NCI-H748 (cell line): ENCODE measurements at regions not wholly inside any gene's neighbourhood (a gene's known extent, or its start where the extent isn't known, plus 50 kb on each side); places are given as distances from the start of the nearest gene placed in this dataset.
"Not testable (repeated sequence)": the region's sequence is repeated elsewhere in the genome, so short reads cannot be mapped to it uniquely, and the experiment has no call there.

Experiments
- DNase-seq: peaks from one replicate; lab custom pipeline; 2025; ENCODE audit not compliant: unreplicated experiment; lab: John Stamatoyannopoulos, UW

DNA sequence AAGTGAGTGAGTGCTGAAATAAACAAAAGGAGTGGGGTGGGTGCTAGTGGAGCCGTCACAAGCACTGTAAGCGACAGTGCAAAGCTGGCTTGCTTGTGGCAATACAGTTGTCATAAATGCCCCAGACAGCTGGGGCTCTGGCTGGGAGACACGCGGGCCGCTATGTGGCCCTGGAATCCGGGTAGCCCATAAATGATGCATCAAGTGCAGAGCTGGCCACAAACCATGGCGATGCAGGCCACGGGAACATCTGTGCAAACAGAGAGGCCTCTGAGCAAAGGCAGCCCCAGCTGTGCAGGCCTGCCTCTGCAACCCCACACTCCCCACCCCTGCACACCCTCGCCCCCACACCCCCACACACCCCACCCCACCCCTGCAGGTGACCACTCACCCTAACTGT, 349.2 kb upstream of the ID2 start:
- no peak for DNase-seq

- no peak for DNase-seq
Measured at GRCh38 chr2:8333177-8333831, 348.6 kb upstream of the ID2 start.

GRCh38 chr2:8333832-8334187, 348.0 kb upstream of the ID2 start:
- DNase-seq = not testable (repeated sequence)

DNA sequence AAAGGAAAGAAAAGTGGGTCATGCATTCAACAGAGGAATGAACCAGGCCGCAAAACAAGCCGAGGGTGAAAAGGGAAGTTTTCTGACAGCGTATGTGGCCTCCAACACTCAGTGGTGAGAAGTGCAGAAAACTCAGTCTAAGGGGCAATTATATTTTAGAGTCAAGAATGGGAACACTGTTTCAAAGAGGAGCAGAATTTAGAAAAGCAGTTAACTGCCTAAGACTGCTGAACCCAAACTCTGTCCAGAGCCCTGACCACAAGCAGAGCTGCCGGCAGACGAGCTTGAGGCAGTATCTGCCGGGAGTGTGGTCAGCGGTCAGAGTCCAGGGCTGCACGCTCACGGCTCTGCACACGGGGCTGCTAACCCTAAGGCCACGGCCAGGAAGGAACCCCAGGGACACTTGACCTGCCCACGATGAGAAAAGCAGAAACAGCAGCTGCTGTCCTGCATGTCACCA, 347.0 kb upstream of the ID2 start:
- DNase-seq = peak; percentile 11

DNA sequence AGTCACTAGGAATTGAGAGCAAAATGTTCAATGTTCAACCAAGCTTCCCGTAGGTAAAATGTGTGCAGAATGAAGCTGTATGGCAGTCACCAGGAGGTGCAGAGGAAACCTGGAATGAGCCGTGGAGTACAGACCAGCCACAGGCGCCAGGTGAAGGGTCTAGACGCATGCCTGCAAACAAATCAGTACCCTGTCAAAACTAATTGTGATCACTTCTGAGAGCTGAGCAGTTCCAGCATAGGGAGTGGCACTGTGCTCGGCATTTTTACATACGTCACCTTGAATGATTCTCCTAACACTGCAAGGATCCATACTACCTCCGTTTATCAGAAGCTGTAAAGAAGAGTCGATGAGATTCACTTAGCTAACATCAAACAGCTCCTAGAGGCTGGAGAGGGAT, 346.1 kb upstream of the ID2 start:
- DNase-seq = no peak

DNA sequence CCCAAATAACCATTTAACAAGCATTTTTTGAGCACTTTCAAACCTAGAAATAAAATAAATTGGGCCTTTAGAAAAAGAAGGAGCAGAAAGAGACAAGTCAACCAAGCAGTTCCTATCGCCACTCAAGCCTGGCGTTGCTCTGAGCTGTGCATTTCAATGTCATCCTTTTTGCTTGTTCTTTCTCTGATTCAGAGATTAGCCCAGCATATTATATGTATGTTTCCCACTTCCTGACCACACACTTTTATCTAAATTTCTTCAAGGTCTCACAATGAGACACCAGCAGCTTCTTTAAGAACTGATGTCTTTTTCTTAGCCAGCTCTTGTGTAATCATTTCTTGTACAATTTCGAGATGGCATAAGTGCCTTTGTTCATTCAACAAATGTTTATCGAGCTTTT, 344.5 kb upstream of the ID2 start:
- DNase-seq = no peak

DNA sequence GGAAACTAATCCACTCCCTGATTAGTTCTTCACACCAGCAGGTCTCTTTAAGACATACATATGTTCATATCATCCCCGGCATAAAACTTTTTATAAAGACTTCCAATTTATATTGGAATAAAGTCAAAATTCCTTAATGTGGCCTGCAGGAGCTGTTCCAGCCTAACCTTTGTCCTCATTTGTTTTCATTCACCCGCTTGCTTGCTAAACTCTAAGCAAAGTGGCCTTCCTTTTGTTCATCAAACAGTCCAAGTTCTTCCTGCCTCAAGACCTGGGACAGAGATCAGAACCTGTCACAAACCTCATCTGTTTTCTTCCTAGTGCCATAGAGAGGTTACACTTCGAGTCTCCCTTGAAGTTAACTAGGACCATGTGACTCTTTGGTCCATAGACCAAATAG, 339.4 kb upstream of the ID2 start:
- no peak for DNase-seq

DNA sequence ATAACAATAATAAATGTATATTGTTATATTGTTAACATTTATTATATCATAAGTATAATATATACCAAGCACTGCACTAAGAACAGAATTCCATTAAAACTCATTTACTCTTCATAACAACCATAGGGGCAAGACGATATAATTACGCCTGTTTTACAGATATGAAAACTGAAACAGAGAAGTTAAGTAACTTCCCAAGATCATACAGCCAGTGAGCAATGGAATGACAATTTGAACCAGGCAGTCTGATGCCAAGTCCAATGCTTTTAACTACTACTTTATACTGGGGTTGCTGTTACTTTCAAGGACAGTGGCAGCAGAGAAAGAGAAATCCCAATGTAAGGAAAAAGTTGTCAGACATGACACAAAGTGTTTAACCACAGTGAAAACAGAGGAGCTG, 338.8 kb upstream of the ID2 start:
- no peak for DNase-seq

DNA sequence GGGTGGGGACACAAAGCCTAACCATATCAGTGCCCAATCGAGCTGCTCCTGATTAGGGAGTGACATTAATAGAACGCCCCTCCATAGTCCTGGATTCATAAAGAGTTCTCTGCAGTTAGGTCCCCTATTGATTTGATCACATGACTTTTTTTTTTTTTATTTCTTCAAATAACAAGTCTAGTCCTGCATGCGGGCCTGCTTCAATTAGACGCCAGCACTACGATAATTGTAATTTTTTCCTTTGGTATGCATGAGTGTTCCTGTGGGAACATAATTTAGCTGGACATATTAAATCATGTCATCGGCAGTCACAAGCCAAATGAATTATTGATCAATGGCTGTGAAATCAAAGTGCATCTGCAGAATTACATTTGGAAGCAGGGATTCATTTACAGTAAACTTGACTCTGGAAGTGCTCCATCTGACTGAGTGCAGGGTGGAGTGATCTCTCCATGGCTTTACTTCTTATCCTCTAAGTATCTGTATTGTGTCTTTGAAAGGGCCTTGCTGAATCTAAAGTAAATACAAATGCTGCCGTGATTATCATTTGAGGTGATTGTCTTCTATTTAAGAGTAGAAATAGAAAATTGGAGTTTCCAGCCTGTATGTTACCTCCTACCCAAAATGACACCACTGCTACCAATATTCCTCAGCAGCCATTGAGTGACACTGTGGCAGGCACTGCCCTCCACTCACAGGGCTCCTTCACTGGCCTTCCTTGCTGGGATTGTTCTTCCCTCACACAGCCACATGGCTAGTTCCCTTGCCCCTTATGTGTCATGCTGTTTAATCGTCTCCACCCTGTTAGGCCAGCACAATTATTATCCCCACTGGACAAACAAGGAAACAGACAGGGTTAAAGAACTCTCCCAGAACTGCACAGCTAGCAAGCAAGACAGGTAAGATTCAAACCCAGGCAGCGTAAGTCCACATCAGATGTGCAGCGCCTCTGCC, 337.4 kb upstream of the ID2 start:
- DNase-seq = peak; percentile 35

DNA sequence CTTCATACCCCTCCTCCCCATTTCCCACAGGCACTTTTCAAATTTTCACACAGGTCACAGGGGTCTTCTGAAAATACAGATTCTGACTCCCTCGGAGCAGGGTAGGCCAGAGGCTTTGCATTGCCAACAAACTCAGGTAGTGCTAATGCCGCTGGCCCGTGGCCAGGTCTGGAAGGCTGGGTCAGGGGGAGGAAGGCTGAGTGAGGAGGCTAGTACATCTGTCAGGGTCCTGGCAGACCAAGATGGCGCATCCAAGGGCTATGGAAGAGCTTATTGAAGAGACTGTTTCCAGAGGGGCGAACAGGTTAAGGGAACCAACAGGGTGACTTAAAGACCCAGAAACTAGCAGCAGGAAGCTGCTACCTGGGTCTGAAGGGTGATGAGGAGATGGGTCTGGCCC, 336.7 kb upstream of the ID2 start:
- no peak for DNase-seq

GRCh38 chr2:8346208-8346607, 335.6 kb upstream of the ID2 start:
- no peak for DNase-seq

DNA sequence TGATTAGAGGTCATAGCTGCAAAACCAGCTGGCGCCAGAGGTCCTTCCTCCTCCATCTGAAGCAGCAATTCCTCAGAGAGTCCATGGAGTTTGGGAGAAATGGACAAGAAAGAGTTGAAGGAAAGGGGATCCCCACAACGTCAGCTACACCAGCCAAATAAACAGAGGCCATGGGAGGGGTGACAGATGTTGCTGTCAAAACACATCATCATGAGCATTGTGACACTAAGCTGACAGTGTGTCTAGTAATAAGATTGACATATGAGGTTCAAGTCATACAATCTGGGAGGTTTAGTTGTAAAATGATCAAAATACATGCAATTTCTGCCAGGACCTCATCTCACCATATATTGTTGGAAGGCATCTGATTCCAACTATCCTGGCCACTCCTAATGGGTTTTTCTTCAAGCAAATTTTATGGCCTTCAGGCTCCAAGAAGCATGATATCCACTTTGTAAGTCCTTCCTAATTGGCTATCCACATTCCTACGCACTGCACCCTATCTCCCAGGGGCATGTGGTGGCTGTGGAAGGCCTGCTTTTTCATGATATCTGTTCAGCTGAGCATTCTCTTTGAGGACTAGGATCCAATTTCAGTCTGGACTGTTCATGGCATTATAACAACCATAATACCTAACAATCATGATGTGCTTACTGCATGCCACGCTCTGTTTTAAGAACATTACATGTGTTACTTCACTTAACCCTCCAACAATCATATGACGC, 335.0 kb upstream of the ID2 start:
- no peak for DNase-seq

DNA sequence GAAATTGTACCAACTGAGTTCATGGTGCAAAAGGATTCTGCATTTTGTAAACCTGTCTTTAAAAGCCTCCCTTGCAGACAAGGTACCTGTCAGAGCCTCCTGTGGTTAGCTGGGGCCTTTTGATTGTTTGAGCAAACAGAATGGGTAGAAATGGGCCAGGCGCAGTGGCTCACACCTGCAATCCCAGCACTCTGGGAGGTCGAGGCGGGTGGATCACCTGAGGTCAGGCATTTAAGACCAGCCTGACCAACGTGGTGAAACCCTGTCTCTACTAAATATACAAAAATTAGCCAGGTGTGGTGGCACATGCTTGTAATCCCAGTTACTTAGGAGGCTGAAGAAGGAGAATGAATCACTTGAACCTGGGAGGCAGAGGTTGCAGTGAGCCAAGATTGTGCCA, 332.9 kb upstream of the ID2 start:
- peak; percentile 88 for DNase-seq

- no peak for DNase-seq
Measured at GRCh38 chr2:8352296-8352695, 329.6 kb upstream of the ID2 start.

GRCh38 chr2:8352989-8353388, 328.9 kb upstream of the ID2 start:
- DNase-seq = no peak

DNA sequence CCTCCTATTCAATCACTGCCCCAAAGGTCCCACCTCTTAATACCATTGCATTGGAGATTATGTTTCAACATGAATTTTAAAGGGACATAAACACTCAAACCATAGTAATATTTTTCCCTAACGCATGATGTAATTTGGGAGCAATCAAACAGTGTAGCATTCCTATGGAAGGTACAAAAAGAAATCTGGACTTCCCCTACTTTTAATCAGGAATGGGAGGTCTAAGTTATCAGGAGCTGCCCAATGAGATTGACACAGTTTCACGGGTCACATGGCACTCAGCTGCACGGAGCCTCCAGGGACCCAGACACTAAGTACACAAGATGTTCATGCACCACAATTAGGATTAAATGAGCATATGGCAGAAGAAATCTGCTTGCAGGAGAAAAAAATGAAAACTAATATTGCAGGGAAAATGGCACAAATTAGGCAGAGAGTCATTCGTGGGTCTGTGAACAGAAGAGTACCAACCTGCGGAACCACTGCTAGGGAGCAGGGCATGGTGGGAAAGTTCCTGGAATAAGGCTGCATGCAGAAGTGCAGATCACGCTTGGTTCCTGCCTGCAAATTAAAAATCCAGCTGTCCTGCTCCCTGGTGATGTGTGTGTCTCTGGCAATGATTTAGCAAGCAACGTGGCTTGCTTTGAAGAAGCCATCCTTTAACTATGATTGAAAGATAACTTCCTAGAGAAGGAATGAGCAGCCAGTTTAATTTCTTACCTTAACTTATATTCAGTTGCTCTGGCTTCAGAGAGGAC, 326.6 kb upstream of the ID2 start:
- no peak for DNase-seq

- no peak for DNase-seq
Measured at GRCh38 chr2:8357738-8358518, 323.9 kb upstream of the ID2 start.

- no peak for DNase-seq
Measured at GRCh38 chr2:8361930-8362329, 319.9 kb upstream of the ID2 start.

GRCh38 chr2:8363161-8363560, 318.7 kb upstream of the ID2 start:
- no peak for DNase-seq

DNA sequence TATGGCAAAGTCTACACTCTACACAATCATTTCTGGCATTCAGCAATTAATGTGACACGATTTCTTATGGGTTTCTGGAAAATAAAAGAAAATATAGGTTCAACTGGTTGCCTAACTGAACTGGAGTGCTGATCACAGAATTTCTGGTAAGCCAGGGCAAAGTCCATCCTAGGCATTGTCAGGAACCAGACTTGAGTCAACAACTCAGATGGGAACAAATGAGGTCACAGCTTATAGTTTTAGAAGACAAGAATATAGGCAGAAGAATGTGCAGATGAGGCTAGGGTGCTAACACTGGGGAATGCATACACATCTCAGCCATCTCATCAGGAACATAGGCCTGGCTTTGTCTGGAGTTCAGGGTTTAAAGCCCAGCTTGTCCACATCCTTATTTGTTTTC, 317.2 kb upstream of the ID2 start:
- DNase-seq = no peak
